HEK293T (cell line): ENCODE measurements at regions not wholly inside any gene's neighbourhood (a gene's known extent, or its start where the extent isn't known, plus 50 kb on each side); places are given as distances from the start of the nearest gene placed in this dataset.

Source experiments
- CTBP1 ChIP-seq: fragments of 450-650 bp; IDR thresholded peaks from 2 replicates; pipeline ENCODE4 v1.6.1; 2016; ENCODE audit warnings: borderline replicate concordance
- FOXK2 ChIP-seq: fragments of 450-650 bp; IDR thresholded peaks from 2 replicates; pipeline ENCODE4 v1.6.1; 2016; ENCODE audit warnings: mild to moderate bottlenecking
- PKNOX1 ChIP-seq: fragments of 450-650 bp; IDR thresholded peaks from 2 replicates; pipeline ENCODE4 v1.6.1; 2016

DNA sequence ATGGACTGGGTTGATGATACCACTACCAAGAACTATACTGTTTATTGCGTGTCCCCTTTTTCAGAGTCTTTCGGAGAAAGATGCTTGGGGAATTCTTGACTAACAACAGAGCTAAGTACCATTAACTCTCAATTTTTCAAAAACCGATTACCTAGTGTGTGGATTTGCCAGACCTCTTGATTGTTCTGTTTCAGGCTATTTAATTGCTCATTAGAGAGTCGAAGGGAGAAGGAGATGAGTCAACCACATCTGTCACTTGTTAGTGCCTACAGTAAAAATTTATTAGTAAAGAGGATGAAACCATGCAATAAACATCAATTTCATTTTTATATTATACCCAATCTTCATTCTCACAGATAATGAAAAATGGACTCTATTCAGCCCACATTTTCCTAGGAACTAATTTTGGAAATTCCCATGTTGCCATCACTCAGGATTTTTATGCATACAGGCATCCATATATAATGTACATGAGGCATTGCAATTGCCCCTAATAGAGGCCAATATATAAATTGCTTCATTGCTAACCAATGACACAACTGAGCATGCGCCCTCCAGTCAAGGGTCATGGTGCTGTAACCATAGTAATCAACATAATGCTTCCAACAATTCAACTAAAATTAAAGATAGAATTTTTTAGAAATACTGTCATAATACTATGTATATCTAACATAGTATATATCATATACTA is 541.7 kb downstream of the TBL1XR1 start:
- no peak for TF ChIP-seq CTBP1
- no peak for TF ChIP-seq FOXK2
- no peak for TF ChIP-seq PKNOX1
